Astrocyte (in vitro differentiated cells and primary cell): ENCODE measurements at regions not wholly inside any gene's neighbourhood (a gene's known extent, or its start where the extent isn't known, plus 50 kb on each side); places are given as distances from the start of the nearest gene placed in this dataset.

Source experiments
- DNase-seq: peaks from one replicate; pipeline ENCODE4 v3.0.0-alpha.2; 2010; ENCODE audit warnings: low read depth
- FAIRE-seq: peaks from 2 replicates; lab custom pipeline; 2011; peaks lifted over from hg19 to GRCh38; lab: Jason Lieb, UNC
- H2AFZ ChIP-seq: 2 replicates; pipeline ENCODE4 v1.6.0; 2012; ENCODE audit warnings: low read depth, low read length, inconsistent platforms
- H3K27ac ChIP-seq: 2 replicates; pipeline ENCODE4 v1.5.1; 2011; ENCODE audit warnings: low read depth, low read length, inconsistent platforms
- H3K27me3 ChIP-seq: 2 replicates; pipeline ENCODE4 v1.6.0; 2011; ENCODE audit warnings: low read length, inconsistent platforms; ENCODE audit not compliant: insufficient read depth
- H3K36me3 ChIP-seq: 2 replicates; pipeline ENCODE4 v1.5.1; 2011; ENCODE audit warnings: low read length, inconsistent platforms; ENCODE audit not compliant: insufficient read depth
- H3K4me1 ChIP-seq: 2 replicates; pipeline ENCODE4 v1.5.1; 2011; ENCODE audit warnings: low read length, inconsistent platforms; ENCODE audit not compliant: insufficient read depth
- H3K4me2 ChIP-seq: 2 replicates; pipeline ENCODE4 v1.6.0; 2012; ENCODE audit warnings: low read length, inconsistent platforms
- H3K4me3 ChIP-seq: 2 replicates; pipeline ENCODE4 v1.5.1; 2011; ENCODE audit warnings: low read depth, mild to moderate bottlenecking, low read length, inconsistent platforms; ENCODE audit not compliant: insufficient read depth
- H3K79me2 ChIP-seq: 2 replicates; pipeline ENCODE4 v1.6.0; 2012; ENCODE audit warnings: mild to moderate bottlenecking, low read length, inconsistent platforms; ENCODE audit not compliant: insufficient read depth
- H3K9ac ChIP-seq: 2 replicates; pipeline ENCODE4 v1.6.0; 2012; ENCODE audit warnings: mild to moderate bottlenecking, low read length, inconsistent platforms
- H3K9me3 ChIP-seq: 2 replicates; pipeline ENCODE4 v1.5.1; 2012; ENCODE audit warnings: low read depth, mild to moderate bottlenecking, low read length, inconsistent platforms; ENCODE audit not compliant: insufficient read depth
- H4K20me1 ChIP-seq: 2 replicates; pipeline ENCODE4 v1.6.0; 2012; ENCODE audit warnings: low read length, inconsistent platforms; ENCODE audit not compliant: insufficient read depth
- H3K27ac Mint-ChIP-seq: one replicate; pipeline ENCODE4 v1.8.0; 2021; ENCODE audit warnings: mild to moderate bottlenecking, mixed read lengths; ENCODE audit not compliant: unreplicated experiment
- H3K27me3 Mint-ChIP-seq: one replicate; pipeline ENCODE4 v1.8.0; 2021; ENCODE audit warnings: low read depth, mixed read lengths; ENCODE audit not compliant: unreplicated experiment
- H3K36me3 Mint-ChIP-seq: one replicate; pipeline ENCODE4 v1.8.0; 2021; ENCODE audit warnings: low read depth, mixed read lengths; ENCODE audit not compliant: unreplicated experiment
- H3K4me1 Mint-ChIP-seq: one replicate; pipeline ENCODE4 v1.8.0; 2021; ENCODE audit warnings: low read depth, mixed read lengths; ENCODE audit not compliant: unreplicated experiment
- H3K4me3 Mint-ChIP-seq: one replicate; pipeline ENCODE4 v1.8.0; 2021; ENCODE audit warnings: mild to moderate bottlenecking, moderate library complexity, mixed read lengths; ENCODE audit not compliant: unreplicated experiment
- H3K9me3 Mint-ChIP-seq: one replicate; pipeline ENCODE4 v1.8.0; 2021; ENCODE audit warnings: mild to moderate bottlenecking, mixed read lengths; ENCODE audit not compliant: unreplicated experiment
- CTCF ChIP-seq: IDR thresholded peaks from 2 replicates; pipeline ENCODE4 v1.5.1; 2011; ENCODE audit warnings: low read depth, mild to moderate bottlenecking, inconsistent platforms, low read length, moderate library complexity; ENCODE audit not compliant: insufficient read depth
- EZH2 ChIP-seq: IDR thresholded peaks from 2 replicates; pipeline ENCODE4 v1.6.1; 2012; ENCODE audit warnings: mild to moderate bottlenecking, low read length, inconsistent platforms; ENCODE audit not compliant: insufficient read depth

GRCh38 chr14:43119672-43120071 lies 1387.4 kb downstream of the FSCB start:
- no peak for TF ChIP-seq CTCF
- TF ChIP-seq EZH2: no peak
- FAIRE-seq (no peak), DNase-seq (no peak)
- H3K27ac Mint-ChIP-seq: no peak overlapping the region
- H3K79me2 ChIP-seq: no peaks in the 10 kb centered on the region
- no peaks in the 10 kb centered on the region for H3K27me3 ChIP-seq
- H3K4me3 ChIP-seq: no peak overlapping the region
- no peaks in the 10 kb centered on the region for H3K9me3 ChIP-seq
- no peaks in the 10 kb centered on the region for H3K4me1 ChIP-seq
- H3K9ac ChIP-seq: no peak overlapping the region
- H3K27ac ChIP-seq: no peak overlapping the region
- H3K36me3 Mint-ChIP-seq: no peaks in the 10 kb centered on the region
- no peaks in the 10 kb centered on the region for H3K27me3 Mint-ChIP-seq
- H3K4me3 Mint-ChIP-seq: no peak overlapping the region
- no peak overlapping the region for H3K4me2 ChIP-seq
- no peaks in the 10 kb centered on the region for H4K20me1 ChIP-seq
- no peaks in the 10 kb centered on the region for H3K36me3 ChIP-seq
- H3K9me3 Mint-ChIP-seq: peaks cover 4% of the 10 kb centered on the region
- no peak overlapping the region for H2AFZ ChIP-seq
- H3K4me1 Mint-ChIP-seq: no peaks in the 10 kb centered on the region

GRCh38 chr14:43116341-43116740 lies 1390.7 kb downstream of the FSCB start:
- DNase-seq: no peak
- H3K27me3 ChIP-seq: no peaks in the 10 kb centered on the region
- H4K20me1 ChIP-seq: no peaks in the 10 kb centered on the region
- H3K36me3 Mint-ChIP-seq: no peaks in the 10 kb centered on the region
- H3K27ac Mint-ChIP-seq: no peak overlapping the region
- no peak for FAIRE-seq
- H3K4me1 Mint-ChIP-seq: no peaks in the 10 kb centered on the region
- H3K9me3 ChIP-seq: no peaks in the 10 kb centered on the region
- H3K4me3 ChIP-seq: no peak overlapping the region
- H2AFZ ChIP-seq: no peak overlapping the region
- H3K9ac ChIP-seq: no peak overlapping the region
- TF ChIP-seq CTCF (no peak), EZH2 (no peak)
- peaks cover 4% of the 10 kb centered on the region for H3K9me3 Mint-ChIP-seq
- H3K4me1 ChIP-seq: no peaks in the 10 kb centered on the region
- H3K79me2 ChIP-seq: no peaks in the 10 kb centered on the region
- H3K27me3 Mint-ChIP-seq: no peaks in the 10 kb centered on the region
- no peak overlapping the region for H3K4me3 Mint-ChIP-seq
- no peak overlapping the region for H3K4me2 ChIP-seq
- no peak overlapping the region for H3K27ac ChIP-seq
- no peaks in the 10 kb centered on the region for H3K36me3 ChIP-seq

GRCh38 chr14:43105305-43105704 lies 1401.8 kb downstream of the FSCB start:
- H3K4me2 ChIP-seq: no peak overlapping the region
- H3K36me3 ChIP-seq: no peaks in the 10 kb centered on the region
- TF ChIP-seq EZH2 (no peak), CTCF (no peak)
- H3K9ac ChIP-seq: no peak overlapping the region
- no peaks in the 10 kb centered on the region for H3K4me1 ChIP-seq
- no peak overlapping the region for H3K4me3 ChIP-seq
- no peaks in the 10 kb centered on the region for H3K27me3 Mint-ChIP-seq
- no peaks in the 10 kb centered on the region for H4K20me1 ChIP-seq
- H3K9me3 Mint-ChIP-seq: no peaks in the 10 kb centered on the region
- H3K36me3 Mint-ChIP-seq: no peaks in the 10 kb centered on the region
- no peaks in the 10 kb centered on the region for H3K4me1 Mint-ChIP-seq
- H3K79me2 ChIP-seq: no peaks in the 10 kb centered on the region
- no peak overlapping the region for H3K27ac Mint-ChIP-seq
- no peak overlapping the region for H2AFZ ChIP-seq
- no peak overlapping the region for H3K27ac ChIP-seq
- no peak overlapping the region for H3K4me3 Mint-ChIP-seq
- DNase-seq: no peak
- H3K9me3 ChIP-seq: no peaks in the 10 kb centered on the region
- no peak for FAIRE-seq
- H3K27me3 ChIP-seq: no peaks in the 10 kb centered on the region
